ENCODE measurements at regions not wholly inside any gene's neighbourhood (a gene's known extent, or its start where the extent isn't known, plus 50 kb on each side); places are given as distances from the start of the nearest gene placed in this dataset.

DNA sequence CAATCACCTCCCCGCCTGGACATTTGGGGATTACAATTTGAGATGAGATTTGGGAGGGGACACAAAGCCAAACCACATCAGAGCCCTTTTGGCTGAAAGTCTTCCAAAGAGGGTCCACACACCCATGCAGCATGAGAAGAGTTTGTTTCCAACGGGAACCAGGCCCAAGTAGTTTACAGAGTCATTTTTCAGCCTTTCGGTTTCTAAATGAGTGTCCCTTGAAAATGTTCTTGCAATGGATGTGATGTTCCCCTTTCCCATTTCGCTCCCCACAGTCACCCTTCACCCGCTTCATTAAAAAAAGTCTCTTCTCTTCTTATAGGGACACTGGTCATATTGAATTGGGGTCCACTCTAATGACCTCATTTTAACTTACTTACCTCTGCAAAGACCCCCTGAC, 157.4 kb downstream of the ARL4C start:
- no peak for DNase-seq

DNA sequence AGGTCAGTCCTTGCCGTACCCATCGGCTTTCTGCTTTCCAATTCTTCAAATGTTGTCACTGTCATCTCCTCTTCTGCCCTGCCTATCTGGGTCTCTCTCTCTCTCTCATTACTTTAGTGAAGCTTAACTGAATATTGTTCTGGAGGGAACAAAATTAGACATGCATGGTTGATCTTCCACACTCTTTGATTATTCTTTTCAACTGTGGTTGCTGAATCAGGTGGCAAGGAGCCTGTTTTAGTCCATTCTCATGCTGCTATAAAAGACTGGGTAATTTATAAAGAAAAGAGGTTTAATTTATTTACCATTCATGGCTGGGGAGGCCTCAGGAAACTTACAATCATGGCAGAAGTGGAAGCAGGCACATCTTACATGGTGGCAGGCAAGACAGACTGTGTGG, 157.9 kb downstream of the ARL4C start:
- Mint-ChIP-seq H3K27ac (no peak overlapping the region), H3K36me3 (peaks cover 25% of the 10 kb centered on the region), H3K4me3 (no peak overlapping the region), H3K4me1 (peaks cover 13% of the 10 kb centered on the region), H3K9me3 (peaks cover 18% of the 10 kb centered on the region), H3K27me3 (no peaks in the 10 kb centered on the region)
- DNase-seq: no peak
- no peak for ATAC-seq (ENCODE audit: low read depth)
- POLR2A ChIA-PET: no interaction called here

More for the DNA sequence above, 157.4 kb downstream of the ARL4C start:
- ATAC-seq (ENCODE audit: low read depth): no peak
- Mint-ChIP-seq H3K4me3 (no peak overlapping the region), H3K9me3 (peaks cover 18% of the 10 kb centered on the region), H3K27ac (no peak overlapping the region), H3K4me1 (peaks cover 14% of the 10 kb centered on the region), H3K27me3 (no peaks in the 10 kb centered on the region), H3K36me3 (peaks cover 25% of the 10 kb centered on the region)
- POLR2A ChIA-PET: no interaction called here

DNA sequence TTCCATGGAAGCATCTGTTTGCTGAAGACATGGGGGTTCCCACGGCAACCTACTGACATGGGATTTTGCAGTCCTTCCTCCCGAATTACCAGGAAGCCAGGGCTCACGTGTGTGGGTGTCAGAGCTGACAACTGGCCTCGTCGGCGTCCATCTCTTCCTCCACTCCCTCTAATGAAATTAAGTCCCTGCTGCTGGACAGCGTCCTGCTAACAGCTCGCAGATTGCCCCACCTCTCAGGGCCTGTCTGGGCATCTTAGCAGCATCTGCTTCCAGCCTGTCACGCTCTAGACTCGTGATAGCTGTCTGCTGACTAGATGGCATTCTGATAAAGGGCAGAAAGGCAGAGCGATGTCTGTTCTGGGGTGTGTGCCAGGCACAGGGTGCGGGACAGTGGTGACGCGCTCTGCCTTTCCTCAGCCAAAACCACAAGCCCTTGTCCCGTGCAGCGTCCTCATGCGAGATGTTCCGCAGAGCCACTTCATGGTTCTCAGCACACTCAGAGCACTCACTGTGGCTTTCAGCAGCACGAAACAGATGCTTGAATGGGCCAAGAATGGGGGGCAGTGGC, 161.1 kb downstream of the ARL4C start:
- H3K4me3 Mint-ChIP-seq: peak overlapping the region; percentile 16
- H3K4me1 Mint-ChIP-seq: peaks cover 17% of the 10 kb centered on the region
- H3K27ac Mint-ChIP-seq: peak overlapping the region; percentile 60
- no peaks in the 10 kb centered on the region for H3K27me3 Mint-ChIP-seq
- DNase-seq: peak; percentile 43
- H3K36me3 Mint-ChIP-seq: peaks cover 23% of the 10 kb centered on the region
- H3K9me3 Mint-ChIP-seq: peaks cover 17% of the 10 kb centered on the region
- peak; percentile 82 for ATAC-seq (ENCODE audit: low read depth)
- POLR2A ChIA-PET: no interaction called here

- ATAC-seq (ENCODE audit: low read depth): no peak
- peaks cover 17% of the 10 kb centered on the region for H3K36me3 Mint-ChIP-seq
- H3K27ac Mint-ChIP-seq: no peak overlapping the region
- H3K4me3 Mint-ChIP-seq: no peak overlapping the region
- POLR2A ChIA-PET: interaction anchor here (0.9 kb wide), 1 partner anchor 120 kb away, joined by 3 read pairs; no protein-coding TSS in a partner anchor
- DNase-seq: no peak
- no peaks in the 10 kb centered on the region for H3K27me3 Mint-ChIP-seq
- peaks cover 13% of the 10 kb centered on the region for H3K9me3 Mint-ChIP-seq
- H3K4me1 Mint-ChIP-seq: peaks cover 17% of the 10 kb centered on the region
These were observed 162.1 kb downstream of the ARL4C start for GRCh38 chr2:234334756-234335155.

- H3K36me3 Mint-ChIP-seq: peaks cover 11% of the 10 kb centered on the region
- H3K4me1 Mint-ChIP-seq: peaks cover 17% of the 10 kb centered on the region
- DNase-seq (no peak), ATAC-seq (ENCODE audit: low read depth) (no peak)
- no peaks in the 10 kb centered on the region for H3K27me3 Mint-ChIP-seq
- H3K9me3 Mint-ChIP-seq: peaks cover 7% of the 10 kb centered on the region
- H3K4me3 Mint-ChIP-seq: no peak overlapping the region
- POLR2A ChIA-PET: interaction anchor here (0.7 to 0.9 kb wide), 4 partner anchors 16 to 197 kb away, joined by 3 to 7 read pairs (median 4); no protein-coding TSS in a partner anchor
- no peak overlapping the region for H3K27ac Mint-ChIP-seq
These were observed 162.7 kb downstream of the ARL4C start for GRCh38 chr2:234334151-234334550.

GRCh38 chr2:234333168-234334130, 163.4 kb downstream of the ARL4C start:
- no peak overlapping the region for H3K4me3 Mint-ChIP-seq
- ATAC-seq (ENCODE audit: low read depth) (no peak), DNase-seq (no peak)
- H3K4me1 Mint-ChIP-seq: peaks cover 15% of the 10 kb centered on the region
- peaks cover 2% of the 10 kb centered on the region for H3K9me3 Mint-ChIP-seq
- peaks cover 6% of the 10 kb centered on the region for H3K36me3 Mint-ChIP-seq
- POLR2A ChIA-PET: interaction anchor here (0.7 to 0.9 kb wide), 4 partner anchors 16 to 196 kb away, joined by 3 to 7 read pairs (median 4); no protein-coding TSS in a partner anchor
- H3K27ac Mint-ChIP-seq: no peak overlapping the region
- H3K27me3 Mint-ChIP-seq: no peaks in the 10 kb centered on the region

- no peak for DNase-seq
- H3K4me1 Mint-ChIP-seq: peaks cover 23% of the 10 kb centered on the region
- H3K9me3 Mint-ChIP-seq: no peaks in the 10 kb centered on the region
- peak overlapping the region; percentile 19 for H3K27ac Mint-ChIP-seq
- no peaks in the 10 kb centered on the region for H3K36me3 Mint-ChIP-seq
- H3K27me3 Mint-ChIP-seq: no peaks in the 10 kb centered on the region
- H3K4me3 Mint-ChIP-seq: no peak overlapping the region
- POLR2A ChIA-PET: no interaction called here
- no peak for ATAC-seq (ENCODE audit: low read depth)
These were observed 164.9 kb downstream of the ARL4C start for GRCh38 chr2:234331966-234332365.

DNA sequence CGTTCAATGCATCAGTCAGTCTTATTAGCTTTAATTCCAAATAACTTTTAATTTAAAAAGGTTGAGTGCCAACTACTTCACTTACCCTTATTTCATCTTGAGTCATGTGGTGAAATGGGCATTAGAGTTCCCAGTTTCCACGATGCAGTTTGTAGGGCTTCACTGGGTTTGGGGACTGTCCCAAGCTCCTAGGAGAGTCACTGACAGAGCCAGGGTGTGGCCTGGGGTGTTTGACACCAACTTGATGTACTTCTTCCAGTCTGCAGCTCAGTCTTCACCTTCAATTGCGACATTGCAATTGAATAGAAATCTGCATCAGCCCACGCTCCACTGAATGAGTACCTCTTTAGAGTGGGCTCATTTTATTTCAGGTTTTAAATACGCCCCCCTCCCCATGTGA, 165.3 kb downstream of the ARL4C start:
- DNase-seq (no peak), ATAC-seq (ENCODE audit: low read depth) (no peak)
- H3K27ac Mint-ChIP-seq: no peak overlapping the region
- POLR2A ChIA-PET: no interaction called here
- H3K4me3 Mint-ChIP-seq: no peak overlapping the region
- H3K36me3 Mint-ChIP-seq: no peaks in the 10 kb centered on the region
- H3K9me3 Mint-ChIP-seq: no peaks in the 10 kb centered on the region
- H3K4me1 Mint-ChIP-seq: peaks cover 24% of the 10 kb centered on the region
- no peaks in the 10 kb centered on the region for H3K27me3 Mint-ChIP-seq

DNA sequence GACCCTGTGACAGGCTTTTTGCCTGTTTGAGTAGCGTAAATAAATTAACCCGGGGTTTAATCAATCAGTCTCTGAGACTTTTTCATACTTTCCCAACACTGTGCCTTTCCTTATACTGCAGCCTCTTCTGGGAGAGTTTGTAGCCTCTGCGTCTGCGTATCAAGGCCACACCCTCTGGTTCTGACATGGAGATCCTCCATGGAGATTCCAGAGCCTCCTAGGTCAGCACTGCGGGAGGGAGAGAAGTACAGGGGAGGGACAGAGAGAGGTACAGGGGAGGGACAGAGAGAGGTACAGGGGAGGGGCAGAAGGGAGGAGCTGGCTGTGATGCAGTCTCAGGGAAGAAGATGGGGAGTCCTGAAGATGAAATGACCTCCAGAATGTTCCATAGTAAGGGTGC, 166.0 kb downstream of the ARL4C start:
- POLR2A ChIA-PET: no interaction called here
- Mint-ChIP-seq H3K36me3 (no peaks in the 10 kb centered on the region), H3K27me3 (no peaks in the 10 kb centered on the region), H3K4me3 (no peak overlapping the region), H3K27ac (no peak overlapping the region), H3K4me1 (peaks cover 20% of the 10 kb centered on the region), H3K9me3 (no peaks in the 10 kb centered on the region)
- no peak for ATAC-seq (ENCODE audit: low read depth)
- DNase-seq: no peak

DNA sequence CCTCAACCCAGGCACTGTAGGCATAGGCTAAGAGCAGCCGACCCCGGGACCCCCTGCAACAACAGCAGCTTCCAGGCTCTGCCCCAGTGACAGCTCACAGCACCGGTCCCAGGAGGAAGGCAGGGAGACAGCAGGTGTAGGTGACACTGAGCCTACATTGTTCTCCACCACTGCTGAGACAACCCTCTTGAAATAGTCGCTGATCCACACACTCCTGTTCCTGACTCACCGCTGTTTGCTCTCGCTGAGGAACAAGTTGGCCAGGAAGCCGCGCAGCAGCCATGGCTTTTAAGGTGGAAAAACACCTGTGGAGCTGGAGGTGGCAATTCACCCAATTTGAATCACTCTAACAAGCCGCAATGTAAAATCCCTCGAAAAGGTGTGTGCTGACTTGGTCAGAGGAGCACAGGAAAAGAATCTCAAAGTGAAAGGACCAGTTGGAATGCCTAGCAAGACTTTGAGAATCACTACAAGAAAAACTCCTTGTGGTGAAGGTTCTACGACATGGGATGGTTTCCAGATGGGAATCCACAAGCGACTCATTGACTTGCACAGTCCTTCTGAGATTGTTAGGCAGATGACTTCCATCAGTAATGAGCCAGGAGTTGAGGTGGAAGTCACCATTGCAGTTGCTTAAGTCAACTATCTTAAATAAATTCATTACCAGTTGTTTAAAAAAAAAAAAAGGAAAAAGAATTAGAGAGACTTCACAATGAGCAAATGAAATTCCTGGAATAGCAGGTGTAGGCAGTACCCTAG, 167.5 kb downstream of the ARL4C start:
- POLR2A ChIA-PET: no interaction called here
- Mint-ChIP-seq H3K27me3 (no peaks in the 10 kb centered on the region), H3K4me1 (peaks cover 20% of the 10 kb centered on the region), H3K27ac (no peak overlapping the region), H3K4me3 (no peak overlapping the region), H3K9me3 (no peaks in the 10 kb centered on the region), H3K36me3 (peaks cover 3% of the 10 kb centered on the region)
- ATAC-seq (ENCODE audit: low read depth) (no peak), DNase-seq (no peak)

DNA sequence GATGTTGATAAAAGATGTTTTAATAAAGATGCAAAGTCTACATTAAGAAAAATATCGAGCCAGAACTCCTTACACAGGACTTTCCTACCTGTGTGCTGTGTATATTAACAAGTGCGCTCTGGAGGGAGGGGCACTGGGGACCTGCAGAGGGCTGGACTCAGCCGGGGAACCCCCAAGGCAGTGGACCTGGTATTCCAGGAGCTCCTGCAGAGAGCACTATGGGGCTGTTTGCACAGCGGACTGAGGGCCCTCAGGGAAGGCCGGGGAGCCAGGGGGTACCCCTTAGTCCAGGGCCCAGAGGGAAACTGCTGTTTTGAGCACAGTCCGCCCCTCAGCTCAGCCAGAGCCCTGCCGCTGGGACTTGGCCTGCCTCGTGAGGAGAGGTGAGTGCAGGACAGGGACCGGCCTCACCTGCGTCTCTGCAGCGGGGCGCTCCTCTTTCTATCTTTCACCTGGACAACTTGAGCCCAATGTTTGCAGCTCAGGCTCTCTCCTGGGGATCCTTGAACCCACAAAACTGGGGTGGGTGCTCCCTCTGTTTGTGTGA, 168.4 kb downstream of the ARL4C start:
- no peak for ATAC-seq (ENCODE audit: low read depth)
- POLR2A ChIA-PET: interaction anchor here (1.3 kb wide), 1 partner anchor 37 kb away, joined by 3 read pairs; no protein-coding TSS in a partner anchor
- Mint-ChIP-seq H3K27ac (no peak overlapping the region), H3K9me3 (no peaks in the 10 kb centered on the region), H3K4me3 (no peak overlapping the region), H3K36me3 (peaks cover 7% of the 10 kb centered on the region), H3K27me3 (no peaks in the 10 kb centered on the region), H3K4me1 (peaks cover 27% of the 10 kb centered on the region)
- DNase-seq: no peak

- Mint-ChIP-seq H3K36me3 (peaks cover 7% of the 10 kb centered on the region), H3K4me1 (peaks cover 35% of the 10 kb centered on the region), H3K27ac (no peak overlapping the region), H3K9me3 (no peaks in the 10 kb centered on the region), H3K4me3 (no peak overlapping the region), H3K27me3 (no peaks in the 10 kb centered on the region)
- POLR2A ChIA-PET: interaction anchor here (1.0 kb wide), 1 partner anchor 125 kb away, joined by 3 read pairs; no protein-coding TSS in a partner anchor
- DNase-seq (no peak), ATAC-seq (ENCODE audit: low read depth) (no peak)
These were observed 170.2 kb downstream of the ARL4C start for GRCh38 chr2:234326694-234327093.

DNA sequence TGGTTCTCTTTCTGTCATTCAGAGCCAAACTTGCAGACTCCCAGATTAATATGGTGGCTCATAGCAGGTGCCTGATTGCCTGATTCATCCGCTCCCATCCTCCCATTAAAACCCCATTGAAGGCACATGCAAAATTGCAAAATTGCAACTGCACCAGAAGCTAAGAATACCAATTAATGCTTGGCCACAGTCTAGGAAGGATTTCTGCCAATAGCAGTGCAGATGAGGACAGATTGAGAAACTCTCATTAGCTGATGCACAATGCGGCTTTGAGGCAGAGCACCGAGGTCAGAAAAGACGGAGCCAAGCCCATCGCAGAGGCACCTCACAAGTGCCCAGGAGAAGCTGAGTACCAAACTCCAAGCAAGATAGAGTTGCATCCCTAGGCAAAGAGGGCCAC, 172.8 kb downstream of the ARL4C start:
- Mint-ChIP-seq H3K27ac (peak overlapping the region; percentile 71), H3K27me3 (no peaks in the 10 kb centered on the region), H3K36me3 (peaks cover 12% of the 10 kb centered on the region), H3K4me1 (peaks cover 44% of the 10 kb centered on the region), H3K9me3 (no peaks in the 10 kb centered on the region), H3K4me3 (no peak overlapping the region)
- no peak for DNase-seq
- no peak for ATAC-seq (ENCODE audit: low read depth)
- POLR2A ChIA-PET: interaction anchor here (1.0 to 1.9 kb wide), 2 partner anchors 34 to 102 kb away, joined by 3 read pairs; no protein-coding TSS in a partner anchor

Data from activated naive CD8-positive, alpha-beta T cell treated with anti-CD3 and anti-CD28 coated beads, Interleukin-2, amount 10 ng/mL, durations not matched to agents 7 days and 5 days (primary cell).